Astrocyte (in vitro differentiated cells and primary cell): ENCODE measurements at regions not wholly inside any gene's neighbourhood (a gene's known extent, or its start where the extent isn't known, plus 50 kb on each side); places are given as distances from the start of the nearest gene placed in this dataset.

Experiments used
- DNase-seq: peaks from one replicate; pipeline ENCODE4 v3.0.0-alpha.2; 2010; ENCODE audit warnings: low read depth
- FAIRE-seq: peaks from 2 replicates; lab custom pipeline; 2011; peaks lifted over from hg19 to GRCh38; lab: Jason Lieb, UNC
- H2AFZ ChIP-seq: 2 replicates; pipeline ENCODE4 v1.6.0; 2012; ENCODE audit warnings: low read depth, low read length, inconsistent platforms
- H3K27ac ChIP-seq: 2 replicates; pipeline ENCODE4 v1.5.1; 2011; ENCODE audit warnings: low read depth, low read length, inconsistent platforms
- H3K27me3 ChIP-seq: 2 replicates; pipeline ENCODE4 v1.6.0; 2011; ENCODE audit warnings: low read length, inconsistent platforms; ENCODE audit not compliant: insufficient read depth
- H3K36me3 ChIP-seq: 2 replicates; pipeline ENCODE4 v1.5.1; 2011; ENCODE audit warnings: low read length, inconsistent platforms; ENCODE audit not compliant: insufficient read depth
- H3K4me1 ChIP-seq: 2 replicates; pipeline ENCODE4 v1.5.1; 2011; ENCODE audit warnings: low read length, inconsistent platforms; ENCODE audit not compliant: insufficient read depth
- H3K4me2 ChIP-seq: 2 replicates; pipeline ENCODE4 v1.6.0; 2012; ENCODE audit warnings: low read length, inconsistent platforms
- H3K4me3 ChIP-seq: 2 replicates; pipeline ENCODE4 v1.5.1; 2011; ENCODE audit warnings: low read depth, mild to moderate bottlenecking, low read length, inconsistent platforms; ENCODE audit not compliant: insufficient read depth
- H3K79me2 ChIP-seq: 2 replicates; pipeline ENCODE4 v1.6.0; 2012; ENCODE audit warnings: mild to moderate bottlenecking, low read length, inconsistent platforms; ENCODE audit not compliant: insufficient read depth
- H3K9ac ChIP-seq: 2 replicates; pipeline ENCODE4 v1.6.0; 2012; ENCODE audit warnings: mild to moderate bottlenecking, low read length, inconsistent platforms
- H3K9me3 ChIP-seq: 2 replicates; pipeline ENCODE4 v1.5.1; 2012; ENCODE audit warnings: low read depth, mild to moderate bottlenecking, low read length, inconsistent platforms; ENCODE audit not compliant: insufficient read depth
- H4K20me1 ChIP-seq: 2 replicates; pipeline ENCODE4 v1.6.0; 2012; ENCODE audit warnings: low read length, inconsistent platforms; ENCODE audit not compliant: insufficient read depth
- H3K27ac Mint-ChIP-seq: one replicate; pipeline ENCODE4 v1.8.0; 2021; ENCODE audit warnings: mild to moderate bottlenecking, mixed read lengths; ENCODE audit not compliant: unreplicated experiment
- H3K27me3 Mint-ChIP-seq: one replicate; pipeline ENCODE4 v1.8.0; 2021; ENCODE audit warnings: low read depth, mixed read lengths; ENCODE audit not compliant: unreplicated experiment
- H3K36me3 Mint-ChIP-seq: one replicate; pipeline ENCODE4 v1.8.0; 2021; ENCODE audit warnings: low read depth, mixed read lengths; ENCODE audit not compliant: unreplicated experiment
- H3K4me1 Mint-ChIP-seq: one replicate; pipeline ENCODE4 v1.8.0; 2021; ENCODE audit warnings: low read depth, mixed read lengths; ENCODE audit not compliant: unreplicated experiment
- H3K4me3 Mint-ChIP-seq: one replicate; pipeline ENCODE4 v1.8.0; 2021; ENCODE audit warnings: mild to moderate bottlenecking, moderate library complexity, mixed read lengths; ENCODE audit not compliant: unreplicated experiment
- H3K9me3 Mint-ChIP-seq: one replicate; pipeline ENCODE4 v1.8.0; 2021; ENCODE audit warnings: mild to moderate bottlenecking, mixed read lengths; ENCODE audit not compliant: unreplicated experiment
- EZH2 ChIP-seq: IDR thresholded peaks from 2 replicates; pipeline ENCODE4 v1.6.1; 2012; ENCODE audit warnings: mild to moderate bottlenecking, low read length, inconsistent platforms; ENCODE audit not compliant: insufficient read depth
- TF ChIP-seq, protein P1 (sequence below): IDR thresholded peaks from 2 replicates; pipeline ENCODE4 v1.5.1; 2011; ENCODE audit warnings: low read depth, mild to moderate bottlenecking, inconsistent platforms, low read length, moderate library complexity; ENCODE audit not compliant: insufficient read depth

DNA sequence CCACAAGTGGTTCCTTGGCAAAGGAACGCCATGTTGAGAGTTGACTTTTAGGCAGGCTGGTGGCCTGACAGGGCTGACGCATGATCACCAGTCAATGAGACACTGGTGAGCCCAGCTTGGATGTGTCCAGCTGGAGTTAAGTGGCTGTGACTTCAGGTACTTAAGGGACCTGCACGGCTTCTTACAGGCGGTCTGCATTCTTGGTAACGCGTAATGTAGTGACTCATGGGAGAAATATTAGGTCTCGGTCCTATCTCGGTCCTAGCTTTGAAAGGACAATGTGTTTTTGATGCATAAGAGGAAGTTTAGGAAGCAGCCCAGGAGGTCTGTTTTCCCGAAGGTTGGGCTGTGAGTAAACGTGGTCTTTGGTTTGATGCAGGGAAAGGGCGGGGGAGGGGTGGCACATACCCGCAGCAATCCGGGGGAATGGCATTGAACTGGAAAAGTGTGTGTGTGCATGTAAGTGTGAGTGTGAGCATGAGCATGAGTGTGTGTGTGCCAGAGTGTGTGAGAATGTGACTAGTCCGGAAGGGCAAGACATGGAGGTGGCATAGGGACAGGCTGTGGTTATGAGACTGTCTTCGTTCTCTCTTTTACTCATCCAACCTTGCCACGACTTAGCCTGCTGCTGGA lies 55.3 kb downstream of the FAM43A start:
- H3K27ac Mint-ChIP-seq = peak overlapping the region; percentile 71
- peaks cover 28% of the 10 kb centered on the region for H3K27me3 Mint-ChIP-seq
- TF ChIP-seq, protein P1, sequence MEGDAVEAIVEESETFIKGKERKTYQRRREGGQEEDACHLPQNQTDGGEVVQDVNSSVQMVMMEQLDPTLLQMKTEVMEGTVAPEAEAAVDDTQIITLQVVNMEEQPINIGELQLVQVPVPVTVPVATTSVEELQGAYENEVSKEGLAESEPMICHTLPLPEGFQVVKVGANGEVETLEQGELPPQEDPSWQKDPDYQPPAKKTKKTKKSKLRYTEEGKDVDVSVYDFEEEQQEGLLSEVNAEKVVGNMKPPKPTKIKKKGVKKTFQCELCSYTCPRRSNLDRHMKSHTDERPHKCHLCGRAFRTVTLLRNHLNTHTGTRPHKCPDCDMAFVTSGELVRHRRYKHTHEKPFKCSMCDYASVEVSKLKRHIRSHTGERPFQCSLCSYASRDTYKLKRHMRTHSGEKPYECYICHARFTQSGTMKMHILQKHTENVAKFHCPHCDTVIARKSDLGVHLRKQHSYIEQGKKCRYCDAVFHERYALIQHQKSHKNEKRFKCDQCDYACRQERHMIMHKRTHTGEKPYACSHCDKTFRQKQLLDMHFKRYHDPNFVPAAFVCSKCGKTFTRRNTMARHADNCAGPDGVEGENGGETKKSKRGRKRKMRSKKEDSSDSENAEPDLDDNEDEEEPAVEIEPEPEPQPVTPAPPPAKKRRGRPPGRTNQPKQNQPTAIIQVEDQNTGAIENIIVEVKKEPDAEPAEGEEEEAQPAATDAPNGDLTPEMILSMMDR = no peak
- TF ChIP-seq EZH2 = no peak
- Histone ChIP-seq H3K9me3 (no peaks in the 10 kb centered on the region), H3K27ac (peak overlapping the region; percentile 55), H2AFZ (peak overlapping the region; percentile 64), H3K36me3 (no peaks in the 10 kb centered on the region), H3K4me2 (peak overlapping the region; percentile 82), H3K79me2 (no peaks in the 10 kb centered on the region), H4K20me1 (no peaks in the 10 kb centered on the region), H3K27me3 (peaks cover 13% of the 10 kb centered on the region), H3K4me3 (no peak overlapping the region), H3K4me1 (peaks cover 25% of the 10 kb centered on the region), H3K9ac (peak overlapping the region; percentile 10)
- H3K36me3 Mint-ChIP-seq = no peaks in the 10 kb centered on the region
- DNase-seq (peak; percentile 82), FAIRE-seq (peak; percentile 65)
- peaks cover 22% of the 10 kb centered on the region for H3K4me1 Mint-ChIP-seq
- peak overlapping the region; percentile 14 for H3K4me3 Mint-ChIP-seq
- peaks cover 3% of the 10 kb centered on the region for H3K9me3 Mint-ChIP-seq

DNA sequence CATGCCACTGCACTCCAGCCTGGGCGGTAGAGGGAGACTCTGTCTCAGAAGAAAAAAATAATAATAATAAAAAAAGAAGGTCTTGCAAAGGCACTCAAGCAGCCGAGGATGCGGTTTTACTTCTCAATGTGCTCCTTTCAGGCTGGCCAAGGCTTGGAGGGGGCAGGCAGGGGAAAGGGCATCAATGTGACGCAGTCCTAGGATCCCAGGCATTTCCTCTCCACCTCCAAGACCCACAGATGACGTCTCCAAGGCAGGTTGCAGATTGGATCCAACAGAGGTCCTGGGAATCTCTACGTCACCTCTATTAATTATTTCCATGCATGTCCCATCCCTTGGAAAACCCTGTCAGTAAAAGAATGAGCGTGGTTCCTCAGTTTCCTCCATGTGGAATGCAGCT lies 56.2 kb downstream of the FAM43A start:
- Histone ChIP-seq H3K9me3 (no peaks in the 10 kb centered on the region), H3K27ac (no peak overlapping the region), H3K4me3 (no peak overlapping the region), H2AFZ (no peak overlapping the region), H3K79me2 (no peaks in the 10 kb centered on the region), H3K9ac (no peak overlapping the region), H4K20me1 (no peaks in the 10 kb centered on the region), H3K4me2 (no peak overlapping the region), H3K36me3 (no peaks in the 10 kb centered on the region), H3K27me3 (peaks cover 9% of the 10 kb centered on the region), H3K4me1 (peaks cover 25% of the 10 kb centered on the region)
- Mint-ChIP-seq H3K27me3 (peaks cover 35% of the 10 kb centered on the region), H3K4me1 (peaks cover 22% of the 10 kb centered on the region), H3K36me3 (no peaks in the 10 kb centered on the region), H3K27ac (no peak overlapping the region), H3K9me3 (peaks cover 3% of the 10 kb centered on the region), H3K4me3 (no peak overlapping the region)
- no peak for FAIRE-seq
- TF ChIP-seq EZH2 = no peak
- TF ChIP-seq, protein P1 = no peak
- DNase-seq = no peak

DNA sequence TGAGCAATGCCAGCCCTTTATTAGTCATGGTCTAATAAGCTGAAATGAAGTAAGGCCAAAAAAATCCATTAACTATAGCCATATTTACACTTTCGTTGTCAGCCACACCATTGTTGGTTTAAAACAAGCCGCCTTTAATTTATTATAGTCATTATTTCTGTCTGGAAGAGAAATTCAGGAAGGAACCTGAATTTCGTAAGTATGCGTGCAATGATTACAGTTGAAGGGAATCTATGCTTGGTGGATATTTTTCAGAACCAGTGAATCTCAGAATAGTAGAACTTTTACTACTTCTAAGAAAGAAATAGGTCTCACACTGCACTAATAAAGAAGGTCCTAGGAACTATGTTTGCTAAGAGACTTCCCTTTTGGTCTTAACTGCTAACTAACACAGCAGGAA lies 59.1 kb downstream of the FAM43A start:
- Mint-ChIP-seq H3K27ac (no peak overlapping the region), H3K36me3 (no peaks in the 10 kb centered on the region), H3K27me3 (peaks cover 39% of the 10 kb centered on the region), H3K9me3 (no peaks in the 10 kb centered on the region), H3K4me1 (peaks cover 15% of the 10 kb centered on the region), H3K4me3 (no peak overlapping the region)
- H3K27ac ChIP-seq = no peak overlapping the region
- H3K79me2 ChIP-seq = no peaks in the 10 kb centered on the region
- no peak for TF ChIP-seq EZH2
- TF ChIP-seq, protein P1 = no peak
- no peaks in the 10 kb centered on the region for H4K20me1 ChIP-seq
- DNase-seq (no peak), FAIRE-seq (no peak)
- H3K9ac ChIP-seq = no peak overlapping the region
- no peaks in the 10 kb centered on the region for H3K36me3 ChIP-seq
- H3K27me3 ChIP-seq = peaks cover 7% of the 10 kb centered on the region
- H2AFZ ChIP-seq = no peak overlapping the region
- H3K4me1 ChIP-seq = peaks cover 11% of the 10 kb centered on the region
- no peak overlapping the region for H3K4me2 ChIP-seq
- no peak overlapping the region for H3K4me3 ChIP-seq
- no peaks in the 10 kb centered on the region for H3K9me3 ChIP-seq
